Gastrocnemius medialis (tissue), 4 donors: ENCODE measurements at regions not wholly inside any gene's neighbourhood (a gene's known extent, or its start where the extent isn't known, plus 50 kb on each side); places are given as distances from the start of the nearest gene placed in this dataset.

Experiments used
- CTCF ChIP-seq, 5 experiments: fragments of 450-650 bp in 3 of 5; fragments of 200-600 bp in 2 of 5; sonication (generic) in 2 of 5; IDR thresholded peaks in 4 of 5; conservative IDR thresholded peaks in 1 of 5; 1 replicate in 4 of 5; 2 replicates in 1 of 5; pipeline ENCODE4 v1.5.1; 2016 to 2019; ENCODE audit warnings: antibody characterized with exemption in 5 of 5, mild to moderate bottlenecking in 3 of 5, moderate library complexity in 3 of 5
- POLR2A ChIP-seq, 2 donors: fragments of 450-650 bp; IDR thresholded peaks; one replicate each; pipeline ENCODE4 v1.6.1; 2017; ENCODE audit warnings: antibody characterized with exemption in 2 of 2, mild to moderate bottlenecking in 2 of 2, moderate library complexity in 2 of 2

DNA sequence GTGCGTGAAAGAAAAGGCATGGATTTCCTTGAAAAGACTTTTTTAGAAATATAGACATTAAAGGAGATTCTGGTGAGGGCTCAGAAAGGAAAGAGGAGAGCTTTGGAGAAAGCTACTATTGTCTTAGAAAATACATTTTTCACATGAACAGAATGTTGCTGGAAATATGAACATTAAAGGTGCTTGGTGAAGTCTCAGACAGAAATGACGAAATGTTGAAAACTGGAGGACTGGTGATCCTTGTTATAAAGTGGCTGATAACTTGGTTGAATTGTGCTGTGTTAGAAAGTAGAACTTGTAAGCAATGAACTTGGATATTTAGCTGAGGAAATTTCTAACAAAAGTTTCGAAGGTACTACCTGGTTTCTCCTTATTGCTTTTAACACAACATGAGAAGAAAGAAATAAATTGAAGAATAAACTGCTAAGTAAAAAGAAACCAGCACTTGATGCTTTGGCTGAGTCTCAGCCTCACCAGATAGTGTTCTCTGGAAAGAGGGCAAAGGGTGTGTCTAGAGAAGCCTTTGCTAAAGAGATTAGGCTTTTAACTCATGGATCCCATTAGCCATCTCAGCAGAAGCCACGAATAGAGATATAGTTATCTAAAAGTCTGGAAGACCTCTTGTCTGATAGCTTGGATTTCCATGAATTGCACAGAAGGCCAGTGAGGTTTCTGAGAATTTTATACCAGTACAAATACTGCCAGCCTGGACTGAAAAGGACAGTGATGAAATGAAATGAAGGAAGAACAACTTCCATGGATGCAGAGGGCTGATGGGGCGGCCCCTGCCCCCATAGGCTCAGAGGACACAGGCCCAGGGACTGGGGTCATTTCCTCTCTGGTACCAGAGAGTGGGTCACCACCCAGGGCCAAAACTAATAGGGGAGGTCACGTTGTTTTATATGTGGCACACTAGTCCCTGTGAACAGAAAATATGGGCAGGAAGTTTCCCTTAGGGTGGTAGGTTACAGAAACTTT is 91.5 kb downstream of the RPL22L1 start:
- no peak for TF ChIP-seq POLR2A (IDR thresholded peaks at IDR 0.05)
- no peak for TF ChIP-seq CTCF (IDR thresholded peaks at IDR 0.05 in 4 of 5, conservative IDR thresholded peaks at IDR 0.05 in 1 of 5)
